ENCODE measurements at regions not wholly inside any gene's neighbourhood (a gene's known extent, or its start where the extent isn't known, plus 50 kb on each side); places are given as distances from the start of the nearest gene placed in this dataset.

DNA sequence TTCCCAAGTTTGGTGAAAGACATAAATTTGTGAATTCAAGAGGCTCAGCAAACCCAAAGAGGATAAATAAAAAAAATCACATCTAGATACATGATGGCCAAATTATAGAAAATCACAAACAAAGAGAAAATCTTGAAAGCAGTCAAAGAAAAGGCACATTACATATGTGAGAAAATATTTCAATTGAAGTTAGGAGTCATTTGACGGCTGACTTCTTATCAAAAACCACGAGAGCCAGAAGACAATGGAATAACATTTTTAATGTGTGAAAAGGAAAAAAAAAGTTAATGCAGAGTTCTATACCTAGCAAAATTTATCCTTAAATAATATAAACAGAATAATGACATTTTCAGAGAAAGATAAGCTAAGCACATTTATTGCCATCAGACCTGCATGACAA lies 307.0 kb downstream of the C12orf75 start:
- TF ChIP-seq HDGF (IDR thresholded peaks at IDR 0.05; ENCODE audit: borderline replicate concordance) = no peak
- TF ChIP-seq L3MBTL2 (conservative IDR thresholded peaks at IDR 0.05) = no peak
- no peak for TF ChIP-seq SUZ12 (IDR thresholded peaks at IDR 0.05)
- no peak for TF ChIP-seq FOXK2 (IDR thresholded peaks at IDR 0.05)
- TF ChIP-seq CTBP1 (IDR thresholded peaks at IDR 0.05; ENCODE audit: borderline replicate concordance) = no peak
- TF ChIP-seq, protein P1, sequence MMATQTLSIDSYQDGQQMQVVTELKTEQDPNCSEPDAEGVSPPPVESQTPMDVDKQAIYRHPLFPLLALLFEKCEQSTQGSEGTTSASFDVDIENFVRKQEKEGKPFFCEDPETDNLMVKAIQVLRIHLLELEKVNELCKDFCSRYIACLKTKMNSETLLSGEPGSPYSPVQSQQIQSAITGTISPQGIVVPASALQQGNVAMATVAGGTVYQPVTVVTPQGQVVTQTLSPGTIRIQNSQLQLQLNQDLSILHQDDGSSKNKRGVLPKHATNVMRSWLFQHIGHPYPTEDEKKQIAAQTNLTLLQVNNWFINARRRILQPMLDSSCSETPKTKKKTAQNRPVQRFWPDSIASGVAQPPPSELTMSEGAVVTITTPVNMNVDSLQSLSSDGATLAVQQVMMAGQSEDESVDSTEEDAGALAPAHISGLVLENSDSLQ (IDR thresholded peaks at IDR 0.05) = no peak
- no peak for TF ChIP-seq ELF4 (IDR thresholded peaks at IDR 0.05)
- no peak for TF ChIP-seq ZNF384 (IDR thresholded peaks at IDR 0.05)
- no peak for TF ChIP-seq FOXM1 (IDR thresholded peaks at IDR 0.05; ENCODE audit: borderline replicate concordance)
